ENCODE measurements at regions not wholly inside any gene's neighbourhood (a gene's known extent, or its start where the extent isn't known, plus 50 kb on each side); places are given as distances from the start of the nearest gene placed in this dataset.

DNA sequence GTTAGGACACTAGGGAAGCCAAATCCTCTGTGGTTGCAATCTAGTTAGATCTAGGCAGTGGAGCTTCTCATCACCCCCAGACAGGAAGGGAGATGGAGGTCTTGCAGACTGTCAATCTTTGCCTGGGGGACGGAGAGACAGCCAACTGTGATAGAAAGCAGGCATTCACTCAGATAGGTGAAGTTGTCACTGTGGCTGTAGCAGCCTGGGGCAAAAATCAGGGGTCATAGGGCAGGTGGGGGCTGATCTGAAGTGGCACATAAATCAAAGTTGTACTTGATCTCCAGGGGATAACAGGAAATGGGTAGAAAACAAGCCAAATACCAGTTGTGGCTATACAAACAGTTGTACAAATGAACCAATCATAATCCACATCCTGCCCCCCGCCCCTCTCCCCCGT, 620.9 kb upstream of the USP24 start:
- no peaks in the 10 kb centered on the region for H3K9me3 ChIP-seq
- ATAC-seq: no peak
- no peak overlapping the region for H3K27ac ChIP-seq
- intact Hi-C loops (cut with DNase I): no loop called here
- TF ChIP-seq POLR2A (IDR thresholded peaks at IDR 0.05): no peak
- TF ChIP-seq, protein P1, sequence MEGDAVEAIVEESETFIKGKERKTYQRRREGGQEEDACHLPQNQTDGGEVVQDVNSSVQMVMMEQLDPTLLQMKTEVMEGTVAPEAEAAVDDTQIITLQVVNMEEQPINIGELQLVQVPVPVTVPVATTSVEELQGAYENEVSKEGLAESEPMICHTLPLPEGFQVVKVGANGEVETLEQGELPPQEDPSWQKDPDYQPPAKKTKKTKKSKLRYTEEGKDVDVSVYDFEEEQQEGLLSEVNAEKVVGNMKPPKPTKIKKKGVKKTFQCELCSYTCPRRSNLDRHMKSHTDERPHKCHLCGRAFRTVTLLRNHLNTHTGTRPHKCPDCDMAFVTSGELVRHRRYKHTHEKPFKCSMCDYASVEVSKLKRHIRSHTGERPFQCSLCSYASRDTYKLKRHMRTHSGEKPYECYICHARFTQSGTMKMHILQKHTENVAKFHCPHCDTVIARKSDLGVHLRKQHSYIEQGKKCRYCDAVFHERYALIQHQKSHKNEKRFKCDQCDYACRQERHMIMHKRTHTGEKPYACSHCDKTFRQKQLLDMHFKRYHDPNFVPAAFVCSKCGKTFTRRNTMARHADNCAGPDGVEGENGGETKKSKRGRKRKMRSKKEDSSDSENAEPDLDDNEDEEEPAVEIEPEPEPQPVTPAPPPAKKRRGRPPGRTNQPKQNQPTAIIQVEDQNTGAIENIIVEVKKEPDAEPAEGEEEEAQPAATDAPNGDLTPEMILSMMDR (IDR thresholded peaks at IDR 0.05): no peak
- H3K27me3 ChIP-seq: no peaks in the 10 kb centered on the region
- DNase-seq: no peak
- no peaks in the 10 kb centered on the region for H3K36me3 ChIP-seq (replicated peaks in 1 of 2; ENCODE audit: insufficient read depth in 1 of 2, low read depth in 2 of 2)
- 75 to 79% methylated on average over 3 of the region's 3 CpGs for WGBS, 2 donors
- peaks cover 7% of the 10 kb centered on the region for H3K4me1 ChIP-seq
- H3K4me3 ChIP-seq: no peak overlapping the region

DNA sequence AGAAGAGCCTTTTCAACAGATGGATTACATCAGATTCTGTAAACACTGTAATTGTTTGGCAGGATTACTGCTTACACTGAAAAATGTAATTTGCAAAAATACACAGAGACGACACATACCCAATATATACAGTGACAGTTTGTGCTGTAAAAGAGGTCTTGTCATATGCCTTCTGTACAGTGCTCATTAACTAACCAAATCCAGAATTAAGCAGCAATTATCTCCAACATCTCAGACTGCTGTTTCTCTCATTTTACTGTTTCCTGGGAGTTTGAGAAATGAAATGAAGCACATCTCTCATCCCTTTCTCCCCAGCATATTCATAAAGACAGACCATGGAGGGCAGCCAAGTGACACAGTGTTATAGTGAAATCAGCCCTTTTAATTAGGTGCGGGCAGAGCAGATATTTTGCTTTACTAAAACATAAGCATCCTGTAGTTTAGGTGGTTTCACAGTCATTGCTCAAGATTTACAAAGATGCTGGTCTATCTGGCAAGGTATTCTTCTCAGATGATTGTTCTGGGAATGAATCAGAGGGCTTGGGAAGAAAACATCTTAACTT, 618.4 kb upstream of the USP24 start:
- Histone ChIP-seq H3K36me3 (replicated peaks in 1 of 2; ENCODE audit: insufficient read depth in 1 of 2, low read depth in 2 of 2) (no peaks in the 10 kb centered on the region), H3K9me3 (no peaks in the 10 kb centered on the region), H3K4me3 (no peak overlapping the region), H3K4me1 (no peaks in the 10 kb centered on the region), H3K27me3 (no peaks in the 10 kb centered on the region), H3K27ac (no peak overlapping the region)
- TF ChIP-seq, protein P1 (IDR thresholded peaks at IDR 0.05): no peak
- TF ChIP-seq POLR2A (IDR thresholded peaks at IDR 0.05): no peak
- DNase-seq (no peak), ATAC-seq (no peak)
- 50 to 58% methylated on average over 2 of the region's 2 CpGs for WGBS, 2 donors
- intact Hi-C loops (cut with DNase I): no loop called here

DNA sequence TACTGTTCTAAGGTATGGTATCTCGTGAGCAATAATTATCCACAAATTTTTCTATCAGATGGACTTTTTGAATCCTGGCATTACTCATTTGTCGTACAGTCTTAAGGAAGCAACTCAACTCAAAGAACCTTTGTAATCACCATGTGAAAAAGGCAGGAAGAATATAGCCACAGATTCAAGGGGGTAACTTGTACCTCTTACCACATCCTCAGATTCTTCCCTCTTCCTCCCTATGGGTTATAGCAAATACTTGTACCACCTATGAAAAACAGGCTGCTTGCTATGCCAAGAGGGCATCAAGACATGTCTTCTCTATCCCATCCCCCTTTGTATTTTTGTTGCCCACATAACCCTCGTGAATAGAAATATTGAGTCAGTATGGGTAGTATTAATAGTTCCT, 616.6 kb upstream of the USP24 start:
- no peak for ATAC-seq
- TF ChIP-seq POLR2A (IDR thresholded peaks at IDR 0.05): no peak
- TF ChIP-seq, protein P1 (IDR thresholded peaks at IDR 0.05): no peak
- intact Hi-C loops (cut with DNase I): no loop called here
- Histone ChIP-seq H3K27ac (no peak overlapping the region), H3K4me1 (no peaks in the 10 kb centered on the region), H3K27me3 (no peaks in the 10 kb centered on the region), H3K9me3 (no peaks in the 10 kb centered on the region), H3K4me3 (no peak overlapping the region), H3K36me3 (replicated peaks in 1 of 2; ENCODE audit: insufficient read depth in 1 of 2, low read depth in 2 of 2) (no peaks in the 10 kb centered on the region)
- WGBS, 2 donors: 73 to 82% methylated on average over 3 of the region's 3 CpGs
- DNase-seq: no peak

DNA sequence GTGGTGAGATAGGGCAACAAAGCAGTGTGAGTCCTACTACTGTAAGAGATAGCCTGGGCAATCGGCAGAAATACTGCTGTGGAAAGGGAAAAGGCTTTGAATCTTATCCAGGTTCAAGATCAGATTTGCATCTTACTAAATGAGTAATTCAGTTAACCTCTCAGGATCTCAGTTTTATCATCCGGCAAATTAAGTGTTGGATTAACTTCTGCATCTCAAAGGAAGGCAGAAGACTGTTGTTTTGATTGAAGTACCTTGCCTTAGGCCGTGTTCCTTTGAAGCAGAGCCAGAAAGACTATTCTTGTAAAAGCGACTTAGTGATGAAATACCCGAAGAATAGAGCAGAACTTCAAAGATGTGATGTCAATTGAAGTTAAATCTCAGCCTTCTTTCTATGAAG, 612.9 kb upstream of the USP24 start:
- H3K36me3 ChIP-seq (replicated peaks in 1 of 2; ENCODE audit: insufficient read depth in 1 of 2, low read depth in 2 of 2): no peaks in the 10 kb centered on the region
- no peak overlapping the region for H3K4me3 ChIP-seq
- no peak overlapping the region for H3K27ac ChIP-seq
- 87 to 88% methylated on average over 5 of the region's 5 CpGs for WGBS, 2 donors
- H3K9me3 ChIP-seq: no peaks in the 10 kb centered on the region
- DNase-seq: no peak
- no peaks in the 10 kb centered on the region for H3K27me3 ChIP-seq
- no peaks in the 10 kb centered on the region for H3K4me1 ChIP-seq
- ATAC-seq: no peak
- intact Hi-C loops (cut with DNase I): no loop called here
- TF ChIP-seq POLR2A (IDR thresholded peaks at IDR 0.05): no peak
- TF ChIP-seq, protein P1 (IDR thresholded peaks at IDR 0.05): no peak

DNA sequence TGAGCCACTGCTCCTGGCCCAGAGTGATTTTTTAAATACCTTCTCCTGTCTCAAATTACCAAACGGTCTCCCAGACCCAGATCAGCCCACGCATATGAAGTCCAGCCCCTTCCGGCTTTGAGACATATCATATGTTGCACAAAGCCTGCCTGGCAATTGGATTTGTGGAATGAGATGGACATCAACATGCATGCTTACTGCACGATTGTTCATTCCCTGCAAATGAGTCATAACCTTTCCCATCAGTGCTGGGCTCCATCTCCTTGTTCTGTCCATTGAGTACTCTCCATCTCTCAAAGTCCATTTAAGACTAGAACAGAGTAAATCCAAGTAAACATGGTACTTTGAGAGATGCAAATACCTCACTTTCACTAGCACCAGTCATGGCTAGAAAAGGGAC, 612.2 kb upstream of the USP24 start:
- intact Hi-C loops (cut with DNase I): no loop called here
- ATAC-seq (peak; percentile 24), DNase-seq (peak in 1 of 4 donors; percentile 40)
- Histone ChIP-seq H3K4me3 (no peak overlapping the region), H3K27ac (no peak overlapping the region), H3K9me3 (no peaks in the 10 kb centered on the region), H3K27me3 (no peaks in the 10 kb centered on the region), H3K4me1 (no peaks in the 10 kb centered on the region), H3K36me3 (replicated peaks in 1 of 2; ENCODE audit: insufficient read depth in 1 of 2, low read depth in 2 of 2) (no peaks in the 10 kb centered on the region)
- TF ChIP-seq POLR2A (IDR thresholded peaks at IDR 0.05): no peak
- TF ChIP-seq, protein P1 (IDR thresholded peaks at IDR 0.05): no peak
- 71 to 75% methylated on average over 4 of the region's 4 CpGs for WGBS, 2 donors
